ENCODE measurements at regions not wholly inside any gene's neighbourhood (a gene's known extent, or its start where the extent isn't known, plus 50 kb on each side); places are given as distances from the start of the nearest gene placed in this dataset.

- FAIRE-seq (no peak), DNase-seq (no peak)
- Histone ChIP-seq H3K27me3 (ENCODE audit: control insufficient read depth in 3 of 3, insufficient read depth in 3 of 3, low read length in 3 of 3) (no peaks in the 10 kb centered on the region), H3K36me3 (ENCODE audit: control insufficient read depth in 3 of 3, insufficient read depth in 2 of 3, low read depth in 1 of 3, low read length in 3 of 3) (no peaks in the 10 kb centered on the region), H3K4me1 (ENCODE audit: control insufficient read depth in 3 of 3, insufficient read depth in 2 of 3, low read depth in 1 of 3, low read length in 2 of 3) (peaks cover 0 to 2% (median 0%) of the 10 kb centered on the region in 3 donors), H3K27ac (ENCODE audit: low read depth in 1 of 3, low read length in 2 of 3) (no peak overlapping the region), H3K4me3 (ENCODE audit: low read depth in 1 of 3, low read length in 3 of 3) (no peak overlapping the region), H3K9me3 (ENCODE audit: control insufficient read depth in 2 of 2, insufficient read depth in 1 of 2, low read depth in 1 of 2, low read length in 1 of 2) (peaks cover 0 to 21% of the 10 kb centered on the region in 2 donors)
- 92 to 96% (median 93%) methylated on average over 8 of the region's 8 CpGs for WGBS, 3 donors
Observed at GRCh38 chr11:69386594-69387408, 92.8 kb downstream of the MYEOV start.

DNA sequence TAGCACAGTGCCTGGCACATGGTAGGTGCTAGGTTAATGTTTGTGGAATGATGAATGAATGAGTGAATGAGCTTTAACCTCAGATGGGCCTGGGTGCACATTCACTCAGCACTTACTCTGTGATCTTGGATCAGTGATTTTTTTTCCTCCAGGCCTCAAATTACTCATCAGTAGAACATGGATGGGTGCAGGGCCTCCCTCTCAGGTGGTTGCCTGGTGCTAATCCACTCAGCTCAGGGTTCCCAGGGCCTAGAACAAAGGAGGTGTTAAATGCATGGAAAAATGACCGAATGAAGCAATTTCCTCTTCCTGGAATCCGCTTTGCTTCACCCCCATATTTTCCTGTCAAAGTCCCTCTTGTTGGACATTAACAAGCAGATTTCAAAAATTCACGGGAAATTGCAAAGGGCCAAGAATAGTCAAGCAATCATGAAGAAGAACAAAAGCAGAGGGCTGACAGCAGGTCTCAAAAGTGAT lies 93.5 kb downstream of the MYEOV start:
- H3K27ac ChIP-seq (ENCODE audit: low read depth in 1 of 3, low read length in 2 of 3): no peak overlapping the region
- peaks cover 0 to 2% (median 0%) of the 10 kb centered on the region in 3 donors for H3K4me1 ChIP-seq (ENCODE audit: control insufficient read depth in 3 of 3, insufficient read depth in 2 of 3, low read depth in 1 of 3, low read length in 2 of 3)
- peaks cover 0 to 21% of the 10 kb centered on the region in 2 donors for H3K9me3 ChIP-seq (ENCODE audit: control insufficient read depth in 2 of 2, insufficient read depth in 1 of 2, low read depth in 1 of 2, low read length in 1 of 2)
- H3K27me3 ChIP-seq (ENCODE audit: control insufficient read depth in 3 of 3, insufficient read depth in 3 of 3, low read length in 3 of 3): no peaks in the 10 kb centered on the region
- DNase-seq (no peak), FAIRE-seq (no peak)
- H3K4me3 ChIP-seq (ENCODE audit: low read depth in 1 of 3, low read length in 3 of 3): no peak overlapping the region
- 82 to 92% (median 92%) methylated on average over 3 of the region's 3 CpGs for WGBS, 3 donors
- H3K36me3 ChIP-seq (ENCODE audit: control insufficient read depth in 3 of 3, insufficient read depth in 2 of 3, low read depth in 1 of 3, low read length in 3 of 3): no peaks in the 10 kb centered on the region

DNA sequence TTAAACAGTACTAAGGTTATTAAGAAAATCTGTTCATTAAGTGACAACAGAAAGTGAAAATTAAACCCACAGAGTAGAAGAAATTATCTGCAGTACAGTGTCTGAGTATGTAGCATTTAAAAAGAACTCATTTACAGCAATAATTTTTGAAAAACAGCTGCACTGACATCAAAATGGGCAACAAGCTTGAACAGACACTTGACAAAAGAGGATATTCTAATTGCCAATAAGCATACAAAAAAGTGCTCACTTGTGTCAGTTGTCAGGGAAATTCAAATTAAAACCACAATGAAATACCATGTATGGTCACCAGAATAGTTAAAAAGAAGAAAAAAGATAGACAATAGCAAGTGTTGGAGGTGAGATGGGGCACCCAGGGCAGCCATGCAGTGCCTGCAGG lies 93.3 kb upstream of the LINC01488 start:
- H3K27ac ChIP-seq (ENCODE audit: low read depth in 1 of 3, low read length in 2 of 3): no peak overlapping the region
- FAIRE-seq: no peak
- H3K4me1 ChIP-seq (ENCODE audit: control insufficient read depth in 3 of 3, insufficient read depth in 2 of 3, low read depth in 1 of 3, low read length in 2 of 3): peaks cover 0 to 2% (median 0%) of the 10 kb centered on the region in 3 donors
- no peak for DNase-seq
- H3K9me3 ChIP-seq (ENCODE audit: control insufficient read depth in 2 of 2, insufficient read depth in 1 of 2, low read depth in 1 of 2, low read length in 1 of 2): peaks cover 0 to 21% of the 10 kb centered on the region in 2 donors
- no peak overlapping the region for H3K4me3 ChIP-seq (ENCODE audit: low read depth in 1 of 3, low read length in 3 of 3)
- H3K36me3 ChIP-seq (ENCODE audit: control insufficient read depth in 3 of 3, insufficient read depth in 2 of 3, low read depth in 1 of 3, low read length in 3 of 3): no peaks in the 10 kb centered on the region
- H3K27me3 ChIP-seq (ENCODE audit: control insufficient read depth in 3 of 3, insufficient read depth in 3 of 3, low read length in 3 of 3): no peaks in the 10 kb centered on the region

DNA sequence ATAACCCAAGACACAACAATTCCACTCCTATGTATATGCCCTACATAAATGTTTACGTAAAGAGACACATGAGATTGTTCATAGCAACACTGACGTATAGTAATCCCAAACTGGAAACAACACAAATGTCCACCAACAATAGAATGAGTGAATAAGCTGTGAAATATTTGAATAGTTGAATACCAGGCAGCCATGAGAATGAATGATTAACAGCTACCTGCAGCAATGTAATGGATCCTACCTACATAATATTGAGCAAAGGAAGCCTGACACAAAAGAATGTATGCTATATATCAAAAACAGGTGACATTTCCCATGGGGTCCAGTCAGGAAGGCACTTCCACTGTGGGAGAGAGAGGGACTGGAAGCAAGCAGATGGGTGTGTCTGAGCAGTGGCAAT lies 92.8 kb upstream of the LINC01488 start:
- WGBS, 3 donors: 43 to 68% (median 43%) methylated on average over 2 of the region's 2 CpGs
- no peak for FAIRE-seq

GRCh38 chr11:69390561-69390960 lies 90.9 kb upstream of the LINC01488 start:
- DNase-seq (peak in 1 of 2 donors; percentile 31), FAIRE-seq (no peak)
- H3K9me3 ChIP-seq (ENCODE audit: control insufficient read depth in 2 of 2, insufficient read depth in 1 of 2, low read depth in 1 of 2, low read length in 1 of 2): peaks cover 0 to 21% of the 10 kb centered on the region in 2 donors
- no peaks in the 10 kb centered on the region for H3K36me3 ChIP-seq (ENCODE audit: control insufficient read depth in 3 of 3, insufficient read depth in 2 of 3, low read depth in 1 of 3, low read length in 3 of 3)
- 40 to 72% (median 59%) methylated on average over 8 of the region's 8 CpGs for WGBS, 3 donors
- no peaks in the 10 kb centered on the region for H3K27me3 ChIP-seq (ENCODE audit: control insufficient read depth in 3 of 3, insufficient read depth in 3 of 3, low read length in 3 of 3)
- no peak overlapping the region for H3K4me3 ChIP-seq (ENCODE audit: low read depth in 1 of 3, low read length in 3 of 3)
- H3K27ac ChIP-seq (ENCODE audit: low read depth in 1 of 3, low read length in 2 of 3): no peak overlapping the region
- H3K4me1 ChIP-seq (ENCODE audit: control insufficient read depth in 3 of 3, insufficient read depth in 2 of 3, low read depth in 1 of 3, low read length in 2 of 3): peaks cover 0 to 2% (median 0%) of the 10 kb centered on the region in 3 donors

More for the DNA sequence above, 92.8 kb upstream of the LINC01488 start:
- DNase-seq: no peak
- Histone ChIP-seq H3K27me3 (ENCODE audit: control insufficient read depth in 3 of 3, insufficient read depth in 3 of 3, low read length in 3 of 3) (no peaks in the 10 kb centered on the region), H3K36me3 (ENCODE audit: control insufficient read depth in 3 of 3, insufficient read depth in 2 of 3, low read depth in 1 of 3, low read length in 3 of 3) (no peaks in the 10 kb centered on the region), H3K9me3 (ENCODE audit: control insufficient read depth in 2 of 2, insufficient read depth in 1 of 2, low read depth in 1 of 2, low read length in 1 of 2) (peaks cover 0 to 21% of the 10 kb centered on the region in 2 donors), H3K4me1 (ENCODE audit: control insufficient read depth in 3 of 3, insufficient read depth in 2 of 3, low read depth in 1 of 3, low read length in 2 of 3) (peaks cover 0 to 2% (median 0%) of the 10 kb centered on the region in 3 donors), H3K27ac (ENCODE audit: low read depth in 1 of 3, low read length in 2 of 3) (no peak overlapping the region), H3K4me3 (ENCODE audit: low read depth in 1 of 3, low read length in 3 of 3) (no peak overlapping the region)

- FAIRE-seq: no peak
- H3K9me3 ChIP-seq (ENCODE audit: control insufficient read depth in 2 of 2, insufficient read depth in 1 of 2, low read depth in 1 of 2, low read length in 1 of 2): peaks cover 0 to 21% of the 10 kb centered on the region in 2 donors
- H3K36me3 ChIP-seq (ENCODE audit: control insufficient read depth in 3 of 3, insufficient read depth in 2 of 3, low read depth in 1 of 3, low read length in 3 of 3): no peaks in the 10 kb centered on the region
- 82 to 87% (median 82%) methylated on average over 33 to 34 of the region's 34 CpGs for WGBS, 3 donors
- H3K27ac ChIP-seq (ENCODE audit: low read depth in 1 of 3, low read length in 2 of 3): no peak overlapping the region
- H3K4me3 ChIP-seq (ENCODE audit: low read depth in 1 of 3, low read length in 3 of 3): no peak overlapping the region
- DNase-seq: no peak
- no peaks in the 10 kb centered on the region for H3K27me3 ChIP-seq (ENCODE audit: control insufficient read depth in 3 of 3, insufficient read depth in 3 of 3, low read length in 3 of 3)
- peaks cover 0 to 2% (median 0%) of the 10 kb centered on the region in 3 donors for H3K4me1 ChIP-seq (ENCODE audit: control insufficient read depth in 3 of 3, insufficient read depth in 2 of 3, low read depth in 1 of 3, low read length in 2 of 3)
Observed at GRCh38 chr11:69391192-69392103, 90.0 kb upstream of the LINC01488 start.

GRCh38 chr11:69392104-69392653 lies 89.3 kb upstream of the LINC01488 start:
- no peaks in the 10 kb centered on the region for H3K36me3 ChIP-seq (ENCODE audit: control insufficient read depth in 3 of 3, insufficient read depth in 2 of 3, low read depth in 1 of 3, low read length in 3 of 3)
- no peak overlapping the region for H3K27ac ChIP-seq (ENCODE audit: low read depth in 1 of 3, low read length in 2 of 3)
- WGBS, 3 donors: 71 to 78% (median 73%) methylated on average over 9 to 10 of the region's 10 CpGs
- no peak overlapping the region for H3K4me3 ChIP-seq (ENCODE audit: low read depth in 1 of 3, low read length in 3 of 3)
- H3K27me3 ChIP-seq (ENCODE audit: control insufficient read depth in 3 of 3, insufficient read depth in 3 of 3, low read length in 3 of 3): no peaks in the 10 kb centered on the region
- H3K9me3 ChIP-seq (ENCODE audit: control insufficient read depth in 2 of 2, insufficient read depth in 1 of 2, low read depth in 1 of 2, low read length in 1 of 2): peaks cover 0 to 19% of the 10 kb centered on the region in 2 donors
- FAIRE-seq: no peak
- peaks cover 0 to 2% (median 0%) of the 10 kb centered on the region in 3 donors for H3K4me1 ChIP-seq (ENCODE audit: control insufficient read depth in 3 of 3, insufficient read depth in 2 of 3, low read depth in 1 of 3, low read length in 2 of 3)
- no peak for DNase-seq

DNA sequence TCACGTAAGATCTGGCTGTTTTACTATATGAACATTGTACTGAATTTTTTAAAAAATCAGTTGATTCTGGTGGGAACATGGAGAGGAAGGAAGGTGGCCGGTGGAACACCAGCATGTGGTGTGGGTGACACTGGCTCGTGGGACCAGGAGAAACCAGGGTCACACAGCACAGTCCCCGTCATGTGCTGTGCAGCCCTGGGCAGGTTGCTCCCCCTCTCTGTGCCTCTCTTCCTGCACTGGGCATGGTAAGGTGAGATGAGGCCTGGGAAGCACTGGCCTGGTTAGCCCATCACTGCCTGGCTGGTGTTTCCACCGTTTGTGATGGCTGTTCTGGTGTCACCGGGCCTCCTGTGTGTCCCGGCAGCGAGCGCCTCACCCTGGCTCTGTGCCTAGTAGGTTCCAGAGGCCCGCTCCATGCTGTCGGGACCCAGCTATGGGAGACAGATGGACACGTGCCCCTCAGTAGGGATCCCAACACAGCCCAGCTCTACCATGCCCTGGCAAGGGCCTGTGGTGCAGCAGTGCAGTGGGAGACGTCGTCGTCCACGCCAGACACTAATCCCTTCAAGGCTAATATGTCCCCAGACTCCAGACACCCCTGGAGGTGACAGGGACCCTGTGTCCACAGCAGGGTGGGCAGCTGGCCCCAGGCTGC lies 88.2 kb upstream of the LINC01488 start:
- Histone ChIP-seq H3K4me1 (ENCODE audit: control insufficient read depth in 3 of 3, insufficient read depth in 2 of 3, low read depth in 1 of 3, low read length in 2 of 3) (peaks cover 0 to 2% (median 0%) of the 10 kb centered on the region in 3 donors), H3K27me3 (ENCODE audit: control insufficient read depth in 3 of 3, insufficient read depth in 3 of 3, low read length in 3 of 3) (no peaks in the 10 kb centered on the region), H3K27ac (ENCODE audit: low read depth in 1 of 3, low read length in 2 of 3) (no peak overlapping the region), H3K4me3 (ENCODE audit: low read depth in 1 of 3, low read length in 3 of 3) (no peak overlapping the region), H3K9me3 (ENCODE audit: control insufficient read depth in 2 of 2, insufficient read depth in 1 of 2, low read depth in 1 of 2, low read length in 1 of 2) (peaks cover 0 to 11% of the 10 kb centered on the region in 2 donors), H3K36me3 (ENCODE audit: control insufficient read depth in 3 of 3, insufficient read depth in 2 of 3, low read depth in 1 of 3, low read length in 3 of 3) (no peaks in the 10 kb centered on the region)
- WGBS, 3 donors: 84 to 88% (median 87%) methylated on average over 15 to 16 of the region's 16 CpGs
- FAIRE-seq (no peak), DNase-seq (no peak)

Measured in small intestine (tissue), 7 donors.